Mammary epithelial cell (primary cell): ENCODE measurements at regions not wholly inside any gene's neighbourhood (a gene's known extent, or its start where the extent isn't known, plus 50 kb on each side); places are given as distances from the start of the nearest gene placed in this dataset.

Experiments used
- EZH2 ChIP-seq: IDR thresholded peaks from 2 replicates; pipeline ENCODE4 v1.6.1; 2012; ENCODE audit warnings: low read length, inconsistent platforms, borderline replicate concordance
- TF ChIP-seq, protein P1 (sequence below), 2 donors: IDR thresholded peaks in 1 of 2; conservative IDR thresholded peaks in 1 of 2; 2 replicates each; pipeline ENCODE4 v1.5.1; 2011 to 2012; ENCODE audit warnings: inconsistent platforms in 2 of 2, low read length in 2 of 2, mild to moderate bottlenecking in 2 of 2, control low read depth in 1 of 2, low read depth in 1 of 2; ENCODE audit not compliant: insufficient read depth in 1 of 2; ENCODE audit errors: extremely low read depth in 1 of 2

DNA sequence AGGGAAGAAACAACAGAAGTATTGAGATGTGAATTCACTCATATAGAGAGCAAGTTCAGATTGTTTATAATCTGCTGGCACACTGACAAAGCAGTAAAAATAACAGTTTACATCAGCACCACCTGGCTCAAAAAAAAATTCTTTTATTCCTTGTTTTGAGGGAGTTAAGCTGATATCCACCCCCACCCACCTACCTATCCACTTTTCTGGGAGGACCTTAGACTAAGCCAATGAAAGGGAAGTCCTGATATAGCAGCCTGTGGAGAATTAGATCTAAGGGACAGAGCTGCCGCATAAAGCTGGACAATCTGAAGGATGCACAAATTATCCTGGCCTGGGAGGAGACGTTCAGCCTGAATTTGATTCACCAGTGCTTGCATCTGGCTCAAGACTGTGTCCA, 264.5 kb downstream of the RCHY1 start:
- TF ChIP-seq, protein P1, sequence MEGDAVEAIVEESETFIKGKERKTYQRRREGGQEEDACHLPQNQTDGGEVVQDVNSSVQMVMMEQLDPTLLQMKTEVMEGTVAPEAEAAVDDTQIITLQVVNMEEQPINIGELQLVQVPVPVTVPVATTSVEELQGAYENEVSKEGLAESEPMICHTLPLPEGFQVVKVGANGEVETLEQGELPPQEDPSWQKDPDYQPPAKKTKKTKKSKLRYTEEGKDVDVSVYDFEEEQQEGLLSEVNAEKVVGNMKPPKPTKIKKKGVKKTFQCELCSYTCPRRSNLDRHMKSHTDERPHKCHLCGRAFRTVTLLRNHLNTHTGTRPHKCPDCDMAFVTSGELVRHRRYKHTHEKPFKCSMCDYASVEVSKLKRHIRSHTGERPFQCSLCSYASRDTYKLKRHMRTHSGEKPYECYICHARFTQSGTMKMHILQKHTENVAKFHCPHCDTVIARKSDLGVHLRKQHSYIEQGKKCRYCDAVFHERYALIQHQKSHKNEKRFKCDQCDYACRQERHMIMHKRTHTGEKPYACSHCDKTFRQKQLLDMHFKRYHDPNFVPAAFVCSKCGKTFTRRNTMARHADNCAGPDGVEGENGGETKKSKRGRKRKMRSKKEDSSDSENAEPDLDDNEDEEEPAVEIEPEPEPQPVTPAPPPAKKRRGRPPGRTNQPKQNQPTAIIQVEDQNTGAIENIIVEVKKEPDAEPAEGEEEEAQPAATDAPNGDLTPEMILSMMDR (conservative IDR thresholded peaks at IDR 0.05 in 1 of 2, IDR thresholded peaks at IDR 0.05 in 1 of 2; ENCODE audit: extremely low read depth in 1 of 2, insufficient read depth in 1 of 2, low read depth in 1 of 2, low read length in 2 of 2) = no peak
- no peak for TF ChIP-seq EZH2
